ENCODE measurements at regions not wholly inside any gene's neighbourhood (a gene's known extent, or its start where the extent isn't known, plus 50 kb on each side); places are given as distances from the start of the nearest gene placed in this dataset.

DNA sequence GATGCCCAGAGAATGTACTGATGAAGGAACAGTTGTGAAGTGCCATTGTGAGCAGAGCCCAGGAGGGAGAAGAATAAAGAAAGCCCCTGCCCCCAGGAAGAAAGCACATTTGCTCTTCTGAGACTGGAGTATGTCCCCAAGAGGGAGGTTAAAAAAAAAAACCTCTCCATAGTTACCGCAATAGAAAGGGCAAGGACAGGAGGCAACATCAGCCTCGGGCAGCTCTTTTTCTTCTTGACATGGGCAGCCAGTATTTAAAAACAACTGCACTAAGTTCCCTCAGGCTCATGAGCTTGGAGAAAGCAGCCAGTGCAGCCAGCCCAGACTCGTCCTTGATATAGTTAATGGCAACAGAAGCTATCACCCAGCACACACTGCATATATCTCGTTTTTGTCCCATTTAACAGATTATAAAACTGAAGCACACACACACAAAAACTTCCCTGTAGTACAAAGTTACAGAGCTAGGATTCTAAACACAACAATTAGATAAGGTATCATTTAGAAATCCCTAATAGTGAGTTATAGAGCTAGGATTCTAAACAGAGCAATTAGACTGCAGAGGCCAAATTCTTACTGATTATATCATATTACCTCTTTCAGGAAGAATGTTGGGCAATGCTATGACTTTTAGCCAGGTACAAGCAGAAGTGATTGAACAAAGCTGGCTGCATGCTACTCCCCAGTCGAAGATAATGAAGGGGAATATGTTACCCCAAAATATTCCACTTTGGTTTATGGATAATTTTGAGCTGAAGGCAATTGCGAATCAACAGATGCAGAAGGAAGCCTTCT, 823.5 kb downstream of the GRID1 start:
- Histone ChIP-seq H3K27ac (ENCODE audit: low read depth in 2 of 2, low read length in 2 of 2) (no peak overlapping the region), H3K4me1 (ENCODE audit: control insufficient read depth in 2 of 3, insufficient read depth in 2 of 3, low read depth in 1 of 3, low read length in 3 of 3) (no peaks in the 10 kb centered on the region), H3K4me3 (ENCODE audit: low read length in 3 of 3) (no peak overlapping the region), H3K9me3 (ENCODE audit: control insufficient read depth in 2 of 3, insufficient read depth in 1 of 3, low read length in 3 of 3) (no peaks in the 10 kb centered on the region), H3K36me3 (ENCODE audit: control insufficient read depth in 2 of 3, insufficient read depth in 3 of 3, low read length in 3 of 3) (no peaks in the 10 kb centered on the region), H3K27me3 (ENCODE audit: control insufficient read depth, insufficient read depth, low read length) (no peaks in the 10 kb centered on the region), H3K9ac (ENCODE audit: low read length in 3 of 3) (no peak overlapping the region)
- intact Hi-C loops (cut with DNase I): no loop called here
- DNase-seq (no peak), FAIRE-seq (no peak)
- TF ChIP-seq, protein P1, sequence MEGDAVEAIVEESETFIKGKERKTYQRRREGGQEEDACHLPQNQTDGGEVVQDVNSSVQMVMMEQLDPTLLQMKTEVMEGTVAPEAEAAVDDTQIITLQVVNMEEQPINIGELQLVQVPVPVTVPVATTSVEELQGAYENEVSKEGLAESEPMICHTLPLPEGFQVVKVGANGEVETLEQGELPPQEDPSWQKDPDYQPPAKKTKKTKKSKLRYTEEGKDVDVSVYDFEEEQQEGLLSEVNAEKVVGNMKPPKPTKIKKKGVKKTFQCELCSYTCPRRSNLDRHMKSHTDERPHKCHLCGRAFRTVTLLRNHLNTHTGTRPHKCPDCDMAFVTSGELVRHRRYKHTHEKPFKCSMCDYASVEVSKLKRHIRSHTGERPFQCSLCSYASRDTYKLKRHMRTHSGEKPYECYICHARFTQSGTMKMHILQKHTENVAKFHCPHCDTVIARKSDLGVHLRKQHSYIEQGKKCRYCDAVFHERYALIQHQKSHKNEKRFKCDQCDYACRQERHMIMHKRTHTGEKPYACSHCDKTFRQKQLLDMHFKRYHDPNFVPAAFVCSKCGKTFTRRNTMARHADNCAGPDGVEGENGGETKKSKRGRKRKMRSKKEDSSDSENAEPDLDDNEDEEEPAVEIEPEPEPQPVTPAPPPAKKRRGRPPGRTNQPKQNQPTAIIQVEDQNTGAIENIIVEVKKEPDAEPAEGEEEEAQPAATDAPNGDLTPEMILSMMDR (IDR thresholded peaks at IDR 0.05; ENCODE audit: borderline replicate concordance, extremely low read depth, insufficient read depth): no peak

DNA sequence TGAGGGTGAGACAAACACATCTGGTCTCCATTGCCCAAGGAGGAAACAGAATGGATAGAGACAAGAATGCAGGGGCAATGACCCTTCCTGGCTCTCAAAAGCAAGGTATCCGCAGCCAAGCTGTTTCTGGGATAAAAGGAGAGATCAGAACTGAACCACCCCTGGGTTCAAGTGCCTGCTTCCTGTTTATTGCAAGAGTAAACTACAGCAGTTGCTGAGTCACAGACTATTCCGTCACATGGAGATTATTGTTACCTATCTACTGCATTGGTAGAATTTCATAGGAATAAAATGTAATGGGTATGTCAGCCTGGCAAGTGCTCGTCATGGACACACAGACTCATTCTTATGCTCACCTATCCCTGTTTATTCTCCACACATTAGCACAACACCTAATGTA, 821.6 kb downstream of the GRID1 start:
- H3K4me1 ChIP-seq (ENCODE audit: control insufficient read depth in 2 of 3, insufficient read depth in 2 of 3, low read depth in 1 of 3, low read length in 3 of 3): no peaks in the 10 kb centered on the region
- no peaks in the 10 kb centered on the region for H3K36me3 ChIP-seq (ENCODE audit: control insufficient read depth in 2 of 3, insufficient read depth in 3 of 3, low read length in 3 of 3)
- DNase-seq: no peak
- no peaks in the 10 kb centered on the region for H3K9me3 ChIP-seq (ENCODE audit: control insufficient read depth in 2 of 3, insufficient read depth in 1 of 3, low read length in 3 of 3)
- TF ChIP-seq, protein P1 (IDR thresholded peaks at IDR 0.05; ENCODE audit: borderline replicate concordance, extremely low read depth, insufficient read depth): no peak
- H3K9ac ChIP-seq (ENCODE audit: low read length in 3 of 3): no peak overlapping the region
- no peaks in the 10 kb centered on the region for H3K27me3 ChIP-seq (ENCODE audit: control insufficient read depth, insufficient read depth, low read length)
- FAIRE-seq: no peak
- intact Hi-C loops (cut with DNase I): no loop called here
- H3K27ac ChIP-seq (ENCODE audit: low read depth in 2 of 2, low read length in 2 of 2): no peak overlapping the region
- no peak overlapping the region for H3K4me3 ChIP-seq (ENCODE audit: low read length in 3 of 3)

GRCh38 chr10:85545874-85546273, 820.7 kb downstream of the GRID1 start:
- TF ChIP-seq, protein P1 (IDR thresholded peaks at IDR 0.05; ENCODE audit: borderline replicate concordance, extremely low read depth, insufficient read depth): no peak
- H3K36me3 ChIP-seq (ENCODE audit: control insufficient read depth in 2 of 3, insufficient read depth in 3 of 3, low read length in 3 of 3): no peaks in the 10 kb centered on the region

More at GRCh38 chr10:85545874-85546273, 820.7 kb downstream of the GRID1 start:
- DNase-seq (no peak), FAIRE-seq (no peak)
- H3K27me3 ChIP-seq (ENCODE audit: control insufficient read depth, insufficient read depth, low read length): no peaks in the 10 kb centered on the region
- intact Hi-C loops (cut with DNase I): no loop called here
- H3K4me3 ChIP-seq (ENCODE audit: low read length in 3 of 3): no peak overlapping the region
- H3K9me3 ChIP-seq (ENCODE audit: control insufficient read depth in 2 of 3, insufficient read depth in 1 of 3, low read length in 3 of 3): no peaks in the 10 kb centered on the region
- no peak overlapping the region for H3K9ac ChIP-seq (ENCODE audit: low read length in 3 of 3)
- H3K4me1 ChIP-seq (ENCODE audit: control insufficient read depth in 2 of 3, insufficient read depth in 2 of 3, low read depth in 1 of 3, low read length in 3 of 3): no peaks in the 10 kb centered on the region
- H3K27ac ChIP-seq (ENCODE audit: low read depth in 2 of 2, low read length in 2 of 2): no peak overlapping the region

All from kidney (tissue), 13 donors.